ENCODE measurements at regions not wholly inside any gene's neighbourhood (a gene's known extent, or its start where the extent isn't known, plus 50 kb on each side); places are given as distances from the start of the nearest gene placed in this dataset.

DNA sequence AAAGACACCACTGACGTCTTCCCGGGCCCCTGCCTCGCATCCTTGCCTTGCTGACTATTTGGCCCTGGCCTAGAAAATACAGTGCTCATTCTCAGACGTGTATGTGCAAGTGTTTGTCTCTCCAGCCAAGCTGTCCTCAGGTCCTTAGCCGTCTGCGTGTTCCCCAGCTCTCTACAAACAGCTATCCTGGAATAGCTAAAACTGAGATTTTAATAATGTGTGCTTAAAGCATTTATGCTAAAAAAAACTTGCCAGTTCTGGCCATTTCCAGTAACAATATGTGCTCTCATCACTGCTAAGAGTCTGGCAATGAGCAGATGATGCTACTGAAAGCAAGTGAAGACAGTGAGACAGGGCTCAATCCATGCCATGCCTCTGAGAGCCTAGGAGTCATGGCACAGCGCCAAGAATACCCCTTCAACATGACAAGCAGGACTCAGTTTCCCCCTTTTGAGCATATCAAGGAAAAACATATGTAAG, 55.7 kb downstream of the IRF2BP2 start:
- DNase-seq: no peak

DNA sequence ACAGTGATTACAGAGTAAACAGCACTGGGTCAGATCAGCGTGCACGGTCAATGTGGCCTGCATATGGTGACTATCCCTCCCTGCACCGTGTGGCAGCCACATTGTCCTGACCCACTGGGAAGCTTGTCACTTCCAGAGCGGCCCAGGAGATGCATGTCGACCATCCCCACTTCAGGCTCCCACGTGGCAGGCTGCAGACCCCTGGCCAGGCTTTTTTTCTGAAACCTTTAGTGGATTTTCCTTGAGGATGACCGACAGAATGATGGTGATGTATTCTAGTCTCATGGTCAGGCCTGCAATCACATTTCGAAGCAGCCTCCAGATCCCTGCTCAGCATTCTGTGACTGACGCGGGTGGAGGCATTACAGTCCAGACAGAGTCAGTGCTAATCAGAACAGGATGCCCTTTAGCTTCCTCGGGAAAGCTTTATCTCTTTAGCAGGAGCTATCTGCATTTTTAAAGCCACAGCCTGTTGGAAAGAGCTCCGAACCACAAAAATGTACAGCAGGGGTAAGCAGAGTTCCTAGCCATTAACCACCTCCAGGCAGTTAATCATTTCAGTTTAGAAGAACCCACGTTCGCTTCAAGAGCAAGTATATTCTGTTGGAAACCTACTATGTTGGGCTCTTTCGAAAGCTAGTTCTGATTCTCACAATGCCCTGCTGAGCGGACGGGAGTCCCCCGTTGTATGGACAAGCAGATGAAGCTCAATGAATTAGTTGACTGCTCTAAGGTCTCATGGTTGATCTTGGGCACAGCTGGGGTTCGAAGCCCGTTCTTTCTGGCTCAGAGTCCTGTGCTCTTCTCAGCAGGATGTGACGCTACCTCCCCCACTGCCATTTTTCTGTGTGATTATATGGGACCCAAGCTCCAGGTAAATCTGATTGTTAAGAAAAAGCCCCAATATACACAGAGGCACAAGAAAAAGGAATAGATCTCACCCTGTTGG, 56.5 kb downstream of the IRF2BP2 start:
- no peak for DNase-seq

DNA sequence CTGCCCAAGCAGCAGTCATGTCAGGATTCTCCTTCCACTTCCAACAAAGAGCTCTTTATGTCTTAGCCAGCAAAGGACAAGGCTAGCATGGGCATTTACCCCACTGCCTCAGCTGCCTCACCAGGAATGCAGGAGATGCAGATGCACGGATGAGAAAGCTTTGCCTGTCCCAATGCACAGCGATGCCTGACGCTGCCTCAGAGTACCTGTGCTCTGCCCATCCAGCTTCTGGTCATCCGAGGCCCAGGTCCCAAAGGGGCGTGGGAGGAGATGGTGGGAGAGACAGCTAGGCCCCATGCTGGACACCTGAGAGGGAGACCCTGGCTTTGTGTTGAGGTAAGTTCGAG, 59.0 kb downstream of the IRF2BP2 start:
- no peak for DNase-seq

GRCh38 chr1:234550341-234551031, 59.5 kb downstream of the IRF2BP2 start:
- no peak for DNase-seq

DNA sequence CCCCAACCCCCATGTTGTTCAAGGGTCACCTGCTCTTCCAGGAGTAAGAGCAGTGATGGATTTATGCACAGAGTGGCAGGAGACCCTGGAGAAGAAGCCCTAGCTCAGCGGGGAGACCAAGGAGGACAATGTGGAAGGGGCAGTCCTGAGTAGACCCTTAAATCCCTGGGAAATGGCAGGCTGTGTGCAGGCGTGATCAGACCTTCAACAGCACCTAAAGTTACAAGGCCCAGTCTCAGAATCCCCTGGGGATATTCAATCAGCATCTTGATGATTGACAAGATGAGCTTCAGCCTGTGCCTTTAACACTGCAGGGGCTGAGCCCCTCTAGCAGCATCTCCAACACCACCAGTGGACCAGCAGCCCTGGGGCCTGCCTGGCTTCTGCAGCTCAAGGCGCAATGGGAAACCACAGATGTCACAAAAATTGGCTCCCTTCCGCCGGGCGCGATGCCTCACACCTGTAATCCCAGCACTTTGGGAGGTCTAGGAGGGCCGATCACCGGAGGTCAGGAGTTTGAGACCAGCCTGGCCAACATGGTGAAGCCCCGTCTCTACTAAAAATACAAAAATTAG, 60.4 kb downstream of the IRF2BP2 start:
- DNase-seq: no peak

DNA sequence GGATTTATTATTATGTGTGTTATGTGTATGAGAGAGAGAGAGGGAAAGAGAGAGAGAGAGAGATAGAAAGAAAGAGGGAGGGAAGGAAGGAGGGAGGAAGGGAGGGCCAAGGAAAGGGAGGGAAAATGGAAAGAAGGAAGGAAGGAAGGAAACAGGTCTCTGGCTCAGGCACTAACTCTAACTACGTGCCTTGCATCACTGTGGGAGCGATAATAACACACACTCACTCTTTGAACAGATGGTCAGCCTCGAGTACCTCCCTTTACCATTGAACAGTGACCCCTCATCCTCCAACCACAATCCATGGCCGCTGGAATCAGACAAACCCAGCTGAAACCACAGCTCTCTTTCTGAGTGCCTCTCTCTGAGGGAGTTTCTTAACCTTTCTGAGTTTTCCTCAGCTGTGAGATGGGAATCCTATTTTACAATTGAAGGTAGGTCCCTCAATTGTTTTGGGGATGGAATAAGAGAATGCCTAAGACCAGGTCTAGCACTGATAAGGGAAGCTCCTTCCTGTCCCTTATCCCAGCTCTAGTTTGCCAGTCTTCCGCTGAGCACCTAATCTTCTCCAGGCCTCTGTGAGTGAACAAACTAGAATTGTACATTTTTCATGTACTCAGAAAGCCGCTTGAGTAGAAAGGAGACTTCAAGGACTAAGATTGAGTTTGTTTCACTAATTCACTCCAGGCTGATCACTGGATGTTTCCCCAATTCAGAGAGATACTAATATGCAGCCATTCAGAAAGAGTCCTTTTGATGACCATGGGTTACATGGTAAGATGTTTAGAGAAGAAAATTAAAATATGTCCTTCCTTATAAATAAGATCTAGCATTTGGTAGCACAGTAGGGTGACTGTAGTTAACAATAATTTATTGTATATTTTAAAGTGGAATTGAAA, 62.8 kb downstream of the IRF2BP2 start:
- no peak for DNase-seq

DNA sequence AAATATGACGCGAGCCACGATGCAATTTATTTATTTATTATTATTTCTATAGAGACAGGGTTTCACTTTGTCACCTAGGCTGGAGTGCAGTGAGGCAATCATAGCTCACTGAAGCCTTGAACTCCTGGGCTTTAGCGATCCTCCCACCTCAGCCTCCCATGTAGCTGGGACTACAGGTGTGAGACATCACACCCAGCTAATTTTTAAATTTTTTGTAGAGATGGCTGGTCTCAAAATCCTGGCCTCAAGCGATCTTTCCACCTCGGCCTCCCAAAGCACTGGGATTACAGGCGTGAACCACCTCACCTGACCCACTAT, 63.6 kb downstream of the IRF2BP2 start:
- DNase-seq: no peak

DNA sequence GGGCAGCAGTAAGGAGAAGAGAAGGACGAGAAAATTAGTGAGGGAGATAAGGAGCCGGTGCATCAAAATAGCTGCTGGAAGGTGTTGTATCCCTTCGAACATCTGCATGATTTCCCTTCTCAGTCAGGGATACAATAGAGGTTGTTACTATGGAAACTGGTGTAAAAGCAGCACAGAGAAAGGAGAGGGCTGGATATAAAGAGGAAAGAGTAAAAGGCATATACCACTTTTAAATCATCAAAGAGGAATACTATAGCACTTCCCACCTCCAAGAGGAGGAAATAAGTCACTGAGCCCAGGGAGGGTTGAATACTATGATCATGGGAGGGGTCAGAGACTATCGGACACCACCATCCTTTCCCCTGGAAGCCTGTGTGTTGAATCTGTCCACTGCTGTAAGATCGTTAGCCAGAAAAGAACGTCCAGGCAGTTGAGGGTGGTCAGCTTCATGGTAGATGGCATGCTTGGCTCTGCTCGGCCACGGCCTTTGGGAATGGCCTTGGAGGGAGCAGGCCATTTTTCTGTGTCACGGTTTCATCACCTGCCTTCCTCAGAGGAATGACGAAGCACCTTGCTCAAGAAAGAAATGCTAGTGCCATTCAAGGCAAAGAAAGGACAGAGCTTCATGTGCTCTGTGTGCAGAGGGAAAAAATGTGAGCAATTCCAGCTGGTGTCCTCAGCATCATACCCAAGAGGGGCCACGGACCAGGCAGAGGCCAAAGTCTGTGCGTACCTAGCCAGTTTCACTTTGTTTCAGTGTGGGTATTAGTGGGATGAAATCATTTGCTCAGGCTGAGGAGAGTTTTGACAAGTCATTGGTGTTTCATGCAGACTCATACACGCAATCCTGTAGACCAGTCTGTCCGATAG, 64.2 kb downstream of the IRF2BP2 start:
- DNase-seq: no peak

- DNase-seq: peak in 1 of 2 donors; percentile 29
Measured at GRCh38 chr1:234544087-234544579, 65.2 kb upstream of the TARBP1 start.

- no peak for DNase-seq
Measured at GRCh38 chr1:234543442-234544086, 64.6 kb upstream of the TARBP1 start.

DNA sequence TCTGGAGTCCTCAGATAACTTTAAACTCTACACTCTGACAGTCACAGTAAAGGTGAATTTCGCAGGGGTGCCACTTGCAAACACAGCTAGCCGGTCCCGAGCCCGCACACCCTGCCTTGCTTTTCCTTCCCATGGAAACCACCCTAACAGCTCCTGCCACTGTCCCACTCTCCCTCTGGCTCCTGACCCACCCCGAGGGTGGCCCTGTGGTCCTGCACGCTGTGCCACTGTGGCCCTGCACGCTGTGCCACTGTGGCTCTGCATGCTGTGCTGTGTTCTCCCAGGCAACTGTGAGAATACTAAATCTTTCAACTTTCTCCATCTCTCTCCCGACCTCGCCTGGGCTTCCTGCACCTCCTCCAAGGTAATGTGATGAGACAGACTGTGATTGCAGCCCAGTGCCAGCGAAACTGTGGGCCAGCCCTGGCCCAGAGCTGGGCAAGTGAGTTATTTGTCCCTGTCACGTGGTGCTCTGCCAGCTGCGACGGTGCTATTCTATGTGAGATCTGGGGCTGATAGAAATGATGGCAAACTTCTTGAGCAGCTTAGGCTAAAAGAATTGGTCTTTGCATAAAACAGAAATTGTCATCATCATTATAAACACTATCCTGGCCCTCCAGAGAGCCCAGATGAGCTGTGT, 63.4 kb upstream of the TARBP1 start:
- no peak for DNase-seq

DNA sequence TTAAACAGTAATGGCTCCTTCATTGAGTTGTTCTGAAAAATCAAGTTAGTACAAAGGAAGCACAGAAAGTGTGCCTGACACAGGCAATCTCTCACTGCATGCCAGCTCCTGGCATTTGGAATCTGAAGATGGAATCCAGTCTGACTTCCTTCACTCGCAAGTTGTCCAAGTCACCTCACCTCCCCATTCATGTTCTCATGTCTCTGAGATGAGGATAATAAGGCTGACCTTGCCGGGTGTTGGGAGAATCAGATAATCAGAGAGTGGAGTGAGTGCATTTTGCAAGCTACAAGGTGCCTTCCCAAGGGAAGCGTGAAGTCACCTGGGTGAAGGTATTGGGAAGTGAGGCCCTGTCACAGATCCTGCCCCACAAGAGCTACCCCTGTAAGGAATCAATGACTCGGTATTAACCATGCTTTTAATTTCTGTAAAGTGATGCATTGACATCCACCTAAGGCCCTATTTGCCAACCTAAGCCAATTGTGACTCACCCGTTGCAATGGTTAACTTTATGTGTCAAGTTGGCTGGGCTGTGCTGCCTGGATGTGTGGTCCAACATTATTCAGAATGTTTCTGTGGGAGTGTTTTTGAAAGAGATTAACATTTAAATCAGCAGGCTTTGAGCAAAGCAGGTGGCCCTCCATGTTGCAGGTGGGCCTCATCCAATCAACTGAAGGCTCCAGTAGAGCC, 62.5 kb upstream of the TARBP1 start:
- no peak for DNase-seq

DNA sequence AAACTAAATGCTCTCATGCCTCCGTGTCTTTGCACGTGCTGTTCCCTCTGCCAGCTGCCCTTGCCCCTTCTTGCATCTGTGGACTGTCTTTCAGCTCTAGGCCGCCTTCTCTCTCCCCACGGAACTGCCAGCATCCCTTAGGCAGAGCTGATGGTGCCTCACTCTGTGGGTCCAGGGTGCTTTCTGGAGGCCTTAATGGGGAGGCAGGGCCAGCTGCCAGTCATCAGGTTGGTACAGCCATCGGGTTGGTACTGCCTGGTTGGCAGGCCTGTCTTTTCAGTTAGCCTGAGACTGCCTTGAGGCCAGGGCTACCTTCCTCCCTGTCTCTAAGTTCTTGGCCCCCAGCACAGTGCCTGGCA, 61.4 kb upstream of the TARBP1 start:
- DNase-seq: no peak

- no peak for DNase-seq
Measured at GRCh38 chr1:234539666-234540403, 60.9 kb upstream of the TARBP1 start.

DNA sequence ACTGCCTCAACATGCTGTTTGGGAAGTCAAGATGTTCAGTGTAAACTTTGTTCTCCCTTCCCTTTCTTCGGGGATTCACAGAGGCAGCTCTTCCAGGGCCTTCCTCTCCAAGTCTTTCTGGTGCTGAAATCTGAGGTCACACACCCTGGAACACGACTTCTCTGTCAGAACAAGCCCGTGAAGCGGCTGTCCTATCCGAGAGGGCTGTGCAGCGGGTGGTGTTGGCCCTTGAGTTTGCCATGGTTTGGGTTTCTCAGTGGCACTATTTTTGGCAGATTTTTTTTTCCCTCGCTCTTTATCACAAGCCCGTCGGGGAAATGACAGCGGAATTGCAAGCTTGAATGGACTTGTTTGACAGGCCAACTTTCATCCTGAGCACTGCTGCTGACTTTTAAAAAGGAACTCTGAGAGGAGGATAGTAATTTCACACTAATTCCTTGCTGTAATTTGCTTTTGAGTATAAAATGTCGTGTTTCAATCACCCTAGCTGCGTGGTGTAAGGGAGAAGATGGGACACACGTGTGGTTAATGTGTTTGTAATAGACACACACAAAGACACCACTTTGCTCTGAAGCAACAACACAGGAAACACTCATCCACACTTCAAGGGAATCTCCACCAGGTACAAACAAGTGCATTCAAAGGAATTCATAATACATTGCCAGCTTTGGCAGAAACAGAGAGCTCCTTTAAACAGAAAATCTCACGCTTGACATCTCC, 60.1 kb upstream of the TARBP1 start:
- no peak for DNase-seq

DNA sequence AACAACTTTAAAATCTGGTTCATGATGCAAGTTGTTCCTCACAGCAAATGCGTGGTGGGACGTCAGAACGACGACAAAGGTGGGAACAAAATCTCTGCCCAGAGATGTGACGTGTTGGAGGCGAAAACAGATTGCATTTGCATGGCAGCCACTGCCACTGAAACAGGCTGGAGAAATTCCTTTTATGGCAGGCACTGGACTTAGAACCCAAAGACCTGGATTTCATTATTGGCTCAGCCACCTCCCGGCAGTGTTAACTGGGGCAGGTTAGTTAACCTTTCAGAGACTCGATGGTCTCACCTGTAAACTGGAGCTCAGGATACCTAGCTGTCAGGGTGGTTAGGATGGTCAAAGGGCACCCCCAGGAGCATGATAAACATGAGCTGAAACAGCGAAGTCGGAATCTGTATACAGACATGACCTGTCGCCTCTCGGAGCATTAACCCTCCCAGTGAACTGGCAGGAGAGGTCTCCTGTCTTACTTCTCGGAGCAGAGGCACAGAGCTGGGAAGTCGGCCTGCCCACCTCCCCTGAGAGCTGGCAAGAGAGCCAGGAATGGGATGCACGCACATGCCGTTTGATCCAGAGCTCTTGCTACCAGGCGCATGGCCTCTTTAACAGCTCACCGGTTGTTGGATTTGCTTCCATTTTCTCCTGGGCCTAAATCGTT, 59.2 kb upstream of the TARBP1 start:
- DNase-seq: no peak

- DNase-seq: no peak
Measured at GRCh38 chr1:234537236-234537635, 58.3 kb upstream of the TARBP1 start.

GRCh38 chr1:234536741-234537140, 57.8 kb upstream of the TARBP1 start:
- no peak for DNase-seq
